ENCODE measurements at regions not wholly inside any gene's neighbourhood (a gene's known extent, or its start where the extent isn't known, plus 50 kb on each side); places are given as distances from the start of the nearest gene placed in this dataset.
A peak's percentile ranks its signal among the peaks of the same experiment; 100 is the strongest.
"Not testable (repeated sequence)": the region's sequence is repeated elsewhere in the genome, so short reads cannot be mapped to it uniquely, and the experiment has no call there.

GRCh38 chr20:23295934-23296333 is 54.7 kb upstream of the NXT1 start:
- H3K27me3 ChIP-seq = no peaks in the 10 kb centered on the region
- DNase-seq (no peak), ATAC-seq (no peak)
- H3K4me1 ChIP-seq = no peaks in the 10 kb centered on the region
- H3K36me3 ChIP-seq (replicated peaks in 1 of 2; ENCODE audit: insufficient read depth in 1 of 2, low read depth in 2 of 2) = no peaks in the 10 kb centered on the region
- no peak overlapping the region for H3K4me3 ChIP-seq
- TF ChIP-seq CTCF (IDR thresholded peaks at IDR 0.05) (no peak), POLR2A (IDR thresholded peaks at IDR 0.05) (no peak)
- 61 to 65% methylated on average over 5 of the region's 5 CpGs for WGBS, 2 donors
- intact Hi-C loops (cut with DNase I) = no loop called here
- H3K27ac ChIP-seq = no peak overlapping the region
- no peaks in the 10 kb centered on the region for H3K9me3 ChIP-seq

- H3K4me1 ChIP-seq = no peaks in the 10 kb centered on the region
- TF ChIP-seq POLR2A (IDR thresholded peaks at IDR 0.05) (no peak), CTCF (IDR thresholded peaks at IDR 0.05) (no peak)
- no peak overlapping the region for H3K4me3 ChIP-seq
- no peak for ATAC-seq
- no peaks in the 10 kb centered on the region for H3K9me3 ChIP-seq
- H3K27ac ChIP-seq = no peak overlapping the region
- no peaks in the 10 kb centered on the region for H3K27me3 ChIP-seq
- WGBS, 2 donors = 79 to 80% methylated on average over 10 of the region's 10 CpGs
- no peak for DNase-seq
- intact Hi-C loops (cut with DNase I) = no loop called here
- H3K36me3 ChIP-seq (replicated peaks in 1 of 2; ENCODE audit: insufficient read depth in 1 of 2, low read depth in 2 of 2) = no peaks in the 10 kb centered on the region
Observed at GRCh38 chr20:23294671-23295070, 55.9 kb upstream of the NXT1 start.

GRCh38 chr20:23294166-23294565 is 56.4 kb upstream of the NXT1 start:
- H3K9me3 ChIP-seq = no peaks in the 10 kb centered on the region
- no peaks in the 10 kb centered on the region for H3K36me3 ChIP-seq (replicated peaks in 1 of 2; ENCODE audit: insufficient read depth in 1 of 2, low read depth in 2 of 2)
- H3K27me3 ChIP-seq = no peaks in the 10 kb centered on the region
- WGBS, 2 donors = 57 to 77% methylated on average over 5 to 6 of the region's 6 CpGs
- H3K4me3 ChIP-seq = no peak overlapping the region
- ATAC-seq (no peak), DNase-seq (no peak)
- no peak for TF ChIP-seq POLR2A (IDR thresholded peaks at IDR 0.05)
- TF ChIP-seq CTCF (IDR thresholded peaks at IDR 0.05) = no peak
- H3K4me1 ChIP-seq = no peaks in the 10 kb centered on the region
- intact Hi-C loops (cut with DNase I) = no loop called here
- H3K27ac ChIP-seq = peak overlapping the region in 1 of 4 donors; percentile 36

GRCh38 chr20:23293689-23294088 is 56.9 kb upstream of the NXT1 start:
- WGBS, 2 donors = 69 to 88% methylated on average over 4 to 6 of the region's 6 CpGs
- Histone ChIP-seq H3K36me3 (replicated peaks in 1 of 2; ENCODE audit: insufficient read depth in 1 of 2, low read depth in 2 of 2) (no peaks in the 10 kb centered on the region), H3K27ac (peak overlapping the region in 1 of 4 donors; percentile 36), H3K4me1 (no peaks in the 10 kb centered on the region), H3K9me3 (no peaks in the 10 kb centered on the region), H3K4me3 (no peak overlapping the region), H3K27me3 (no peaks in the 10 kb centered on the region)
- peak in 1 of 4 donors; percentile 28 for DNase-seq
- TF ChIP-seq POLR2A (IDR thresholded peaks at IDR 0.05) = no peak
- TF ChIP-seq CTCF (IDR thresholded peaks at IDR 0.05) = no peak
- ATAC-seq = peak; percentile 65
- intact Hi-C loops (cut with DNase I) = no loop called here

- DNase-seq; H3K9me3 ChIP-seq; intact Hi-C loops (cut with DNase I); H3K36me3 ChIP-seq (replicated peaks in 1 of 2; ENCODE audit: insufficient read depth in 1 of 2, low read depth in 2 of 2); H3K4me1 ChIP-seq; H3K4me3 ChIP-seq; H3K27me3 ChIP-seq; ATAC-seq; H3K27ac ChIP-seq: not testable (repeated sequence)
- WGBS, 2 donors = 57% methylated on average over 5 of the region's 5 CpGs
Observed at GRCh38 chr20:23292311-23292710, 58.3 kb upstream of the NXT1 start.
